HG02870 (cell line): ENCODE measurements at regions not wholly inside any gene's neighbourhood (a gene's known extent, or its start where the extent isn't known, plus 50 kb on each side); places are given as distances from the start of the nearest gene placed in this dataset.
"Not testable (repeated sequence)": the region's sequence is repeated elsewhere in the genome, so short reads cannot be mapped to it uniquely, and the experiment has no call there.

Experiments
- ATAC-seq: cut with Tn5 transposase; IDR thresholded peaks from one replicate; pipeline ENCODE4 v1.9.1; 2021; ENCODE audit warnings: mild to moderate bottlenecking, moderate library complexity; ENCODE audit not compliant: unreplicated experiment

DNA sequence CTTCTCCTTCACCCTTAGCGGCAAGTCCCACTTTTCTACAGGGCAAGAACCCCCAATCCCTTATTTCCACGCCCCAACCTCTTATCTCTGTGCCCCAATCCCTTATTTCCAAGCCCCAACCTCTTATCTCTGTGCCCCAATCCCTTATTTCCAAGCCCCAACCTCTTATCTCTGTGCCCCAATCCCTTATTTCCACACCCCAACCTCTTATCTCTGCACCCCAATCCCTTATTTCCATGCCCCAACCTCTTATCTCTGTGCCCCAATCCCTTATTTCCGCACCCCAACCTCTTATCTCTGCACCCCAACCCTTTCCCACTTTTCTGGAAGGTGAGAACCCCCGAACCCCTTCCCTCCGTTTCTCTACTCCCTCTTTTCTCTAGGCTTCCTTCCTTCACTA is 116.1 kb upstream of the GJE1 start:
- not testable (repeated sequence) for ATAC-seq

DNA sequence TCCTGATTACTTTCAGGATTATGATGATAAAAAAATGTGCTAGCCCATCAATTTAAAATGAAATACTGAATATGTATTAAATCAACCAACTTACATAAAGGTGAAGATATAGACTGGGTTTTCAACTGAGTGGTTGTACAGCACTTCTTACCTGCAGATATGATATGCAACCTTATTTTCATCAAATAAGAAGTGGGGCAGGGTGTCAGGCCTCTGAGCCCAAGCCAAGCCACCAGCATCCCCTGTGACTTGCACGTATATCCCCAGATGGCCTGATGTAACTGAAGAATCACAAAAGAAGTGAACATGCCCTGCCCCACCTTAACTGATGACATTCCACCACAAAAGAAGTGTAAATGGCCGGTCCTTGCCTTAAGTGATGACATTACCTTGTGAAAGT is 117.3 kb upstream of the GJE1 start:
- ATAC-seq: not testable (repeated sequence)

DNA sequence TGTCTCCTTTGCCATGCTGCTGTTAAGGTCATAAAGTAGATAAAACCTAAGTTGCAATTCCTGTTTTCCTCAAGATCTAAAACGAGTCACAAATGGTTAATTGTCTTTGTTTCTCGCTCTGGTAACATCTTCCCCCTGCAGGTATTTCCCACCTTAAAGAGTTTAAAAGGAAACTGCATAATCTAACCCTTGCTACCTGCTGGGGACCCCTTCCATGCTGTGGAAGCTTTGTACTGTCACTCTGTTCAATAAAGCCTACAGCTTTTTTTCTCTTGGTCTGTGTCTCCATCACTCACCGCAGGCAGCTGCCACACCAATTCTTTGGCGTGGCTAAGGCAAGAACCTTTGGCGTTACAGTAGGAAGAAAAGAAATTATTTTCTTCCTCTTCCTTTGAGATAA is 117.7 kb upstream of the GJE1 start:
- ATAC-seq: no peak

DNA sequence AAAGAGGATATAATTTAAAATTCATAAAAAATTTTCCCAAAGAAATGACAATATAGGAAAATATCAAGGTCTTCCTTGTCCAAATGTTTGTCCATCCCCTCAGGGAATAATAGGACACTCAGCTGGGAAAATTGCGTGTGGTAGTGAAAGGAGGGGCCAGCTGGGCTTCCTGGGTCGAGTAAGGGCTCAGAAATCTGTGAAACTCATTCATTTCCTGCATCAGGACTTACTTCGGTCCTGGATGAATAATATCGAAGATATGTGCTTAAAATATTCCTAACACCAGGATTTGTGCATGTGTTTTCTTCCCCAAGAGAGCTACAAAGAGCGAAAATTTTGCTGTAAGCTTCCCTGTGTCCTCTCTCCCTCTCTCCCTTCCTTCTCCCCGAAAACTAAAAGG is 118.2 kb upstream of the GJE1 start:
- ATAC-seq: no peak

DNA sequence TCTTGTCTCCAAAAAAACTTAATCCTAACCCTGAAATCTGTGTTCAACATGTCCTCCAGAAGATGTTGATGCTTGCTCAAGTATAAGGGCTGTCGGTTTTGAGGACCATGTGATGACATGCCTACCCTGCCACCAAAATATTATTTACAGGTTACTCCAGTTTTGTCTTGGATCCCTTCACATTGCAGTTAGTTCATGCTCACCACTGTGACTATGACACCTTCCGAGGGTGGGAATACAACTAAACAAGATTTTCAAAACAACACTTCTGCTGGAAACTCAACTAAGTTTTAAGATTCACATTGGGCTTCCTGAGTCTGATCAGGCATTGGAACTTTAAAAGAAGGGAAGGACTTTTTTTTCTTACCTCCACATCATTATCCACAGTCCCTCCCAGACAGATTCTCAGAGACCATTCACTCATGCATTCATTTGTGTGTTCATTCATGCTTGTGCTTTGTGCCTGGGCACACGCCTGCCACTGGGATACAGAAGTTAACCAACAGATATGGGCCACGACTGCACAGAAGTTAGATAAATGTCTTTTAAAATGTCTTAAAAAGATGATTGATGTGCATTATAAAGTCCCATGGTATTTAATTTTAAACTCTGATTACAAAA is 118.7 kb upstream of the GJE1 start:
- no peak for ATAC-seq

GRCh38 chr6:142013287-142013686 is 119.4 kb upstream of the GJE1 start:
- ATAC-seq: peak; percentile 91

DNA sequence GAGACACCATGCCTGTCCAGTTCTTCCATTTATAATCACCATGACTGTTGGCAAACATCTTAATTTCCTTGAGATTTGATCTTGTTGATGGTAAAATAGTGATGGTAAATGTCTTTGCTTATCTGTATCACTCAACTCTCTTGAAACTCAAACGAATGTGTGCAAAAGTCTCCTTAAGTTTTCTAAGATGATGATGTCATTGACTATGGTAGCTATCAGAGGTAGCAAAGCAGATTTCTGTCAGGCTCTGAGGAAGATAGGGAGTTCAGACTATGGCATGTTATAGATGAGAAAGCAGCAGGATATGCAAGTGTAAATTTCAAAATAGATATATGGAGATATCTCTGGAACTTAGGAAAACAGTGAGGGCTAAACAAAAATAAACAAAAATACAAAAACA is 121.0 kb upstream of the GJE1 start:
- no peak for ATAC-seq

GRCh38 chr6:142011156-142011555 is 121.6 kb upstream of the GJE1 start:
- no peak for ATAC-seq

DNA sequence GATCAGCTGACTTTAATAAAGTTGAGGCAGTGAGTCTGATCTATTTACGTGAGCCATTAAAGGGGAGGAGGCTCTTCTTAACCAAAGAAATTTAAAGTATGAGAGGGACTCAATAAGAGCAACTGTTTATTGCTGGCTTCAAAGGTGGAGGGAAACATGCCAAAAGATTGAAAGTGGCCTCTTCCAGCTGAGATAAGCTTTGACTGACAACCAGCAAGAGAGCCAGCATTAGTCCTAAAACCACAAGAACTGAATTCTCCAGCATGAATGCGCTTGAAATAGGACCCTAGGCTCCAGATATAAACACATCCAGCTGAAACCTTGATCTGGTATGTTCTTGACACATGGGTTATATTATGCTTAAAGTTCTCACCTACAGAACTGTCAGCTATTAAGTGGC is 123.1 kb upstream of the GJE1 start:
- ATAC-seq: no peak

DNA sequence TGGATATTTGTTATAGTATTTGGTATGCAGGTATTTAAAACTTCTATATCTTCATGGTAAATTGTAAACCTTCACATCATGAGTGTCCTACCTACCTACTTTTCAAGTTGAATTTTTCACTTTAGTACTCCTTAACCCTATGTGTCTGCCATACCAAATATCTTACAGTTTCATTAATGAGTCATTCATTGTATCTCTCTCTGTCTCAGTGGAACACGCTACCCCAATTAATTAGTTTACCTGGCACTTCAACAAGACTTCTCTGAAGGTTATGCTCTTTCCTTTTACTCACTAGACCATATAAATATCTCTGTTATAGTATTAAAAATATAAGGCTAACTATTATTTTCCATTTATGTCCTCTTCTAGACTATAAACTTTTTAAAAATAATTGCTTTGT is 123.9 kb upstream of the GJE1 start:
- no peak for ATAC-seq

GRCh38 chr6:142008016-142008735 is 124.5 kb upstream of the GJE1 start:
- ATAC-seq: no peak

- no peak for ATAC-seq
These were observed 127.7 kb upstream of the GJE1 start for GRCh38 chr6:142005021-142005420.

DNA sequence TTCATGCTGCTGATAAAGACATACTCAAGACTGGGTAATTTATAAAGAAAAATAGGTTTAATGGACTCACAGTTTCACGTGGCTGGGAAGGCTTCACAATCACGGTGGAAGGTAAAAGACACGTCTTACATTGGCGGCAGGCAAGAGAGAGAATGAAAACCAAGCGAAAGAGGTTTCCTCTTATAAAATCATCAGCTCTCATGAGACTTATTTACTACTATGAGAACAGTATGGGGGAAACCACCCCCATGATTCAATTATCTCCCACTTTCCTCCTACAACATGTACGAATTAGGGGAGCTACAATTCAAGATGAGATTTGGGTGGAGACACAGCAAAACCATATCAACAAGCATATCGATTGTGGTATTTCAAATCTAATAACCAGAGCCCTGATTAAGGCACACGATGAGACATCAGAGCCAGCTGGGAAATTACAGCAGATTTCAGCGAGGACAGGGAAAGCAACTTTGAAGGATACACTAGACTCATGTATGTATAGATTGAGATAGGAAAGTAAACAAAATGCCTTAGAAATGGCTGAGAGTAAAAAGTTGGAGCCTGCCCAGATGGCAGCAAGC is 129.8 kb upstream of the GJE1 start:
- no peak for ATAC-seq

GRCh38 chr6:141996823-141997222 is 135.9 kb upstream of the GJE1 start:
- ATAC-seq: no peak

GRCh38 chr6:141992109-141992508 is 140.6 kb upstream of the GJE1 start:
- no peak for ATAC-seq

DNA sequence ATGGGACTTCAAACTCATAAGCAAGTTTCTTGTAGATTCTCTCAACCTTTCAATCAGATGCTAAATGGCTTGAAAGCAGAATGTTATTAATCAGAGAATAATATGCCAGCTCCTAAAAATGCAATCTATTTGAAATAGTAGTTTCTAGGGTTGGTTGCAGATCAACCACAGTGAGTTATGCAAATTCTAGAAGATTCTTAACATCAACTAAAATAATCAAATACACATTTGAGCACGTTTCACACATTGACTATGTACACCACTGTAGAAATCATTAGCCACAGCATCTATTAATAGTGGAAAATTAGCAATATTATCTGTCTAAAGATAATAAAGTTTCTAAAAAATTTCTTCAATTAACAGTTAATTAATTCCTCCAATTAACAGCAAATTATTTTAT is 141.9 kb upstream of the GJE1 start:
- no peak for ATAC-seq

GRCh38 chr6:141989706-141989959 is 143.1 kb upstream of the GJE1 start:
- no peak for ATAC-seq

DNA sequence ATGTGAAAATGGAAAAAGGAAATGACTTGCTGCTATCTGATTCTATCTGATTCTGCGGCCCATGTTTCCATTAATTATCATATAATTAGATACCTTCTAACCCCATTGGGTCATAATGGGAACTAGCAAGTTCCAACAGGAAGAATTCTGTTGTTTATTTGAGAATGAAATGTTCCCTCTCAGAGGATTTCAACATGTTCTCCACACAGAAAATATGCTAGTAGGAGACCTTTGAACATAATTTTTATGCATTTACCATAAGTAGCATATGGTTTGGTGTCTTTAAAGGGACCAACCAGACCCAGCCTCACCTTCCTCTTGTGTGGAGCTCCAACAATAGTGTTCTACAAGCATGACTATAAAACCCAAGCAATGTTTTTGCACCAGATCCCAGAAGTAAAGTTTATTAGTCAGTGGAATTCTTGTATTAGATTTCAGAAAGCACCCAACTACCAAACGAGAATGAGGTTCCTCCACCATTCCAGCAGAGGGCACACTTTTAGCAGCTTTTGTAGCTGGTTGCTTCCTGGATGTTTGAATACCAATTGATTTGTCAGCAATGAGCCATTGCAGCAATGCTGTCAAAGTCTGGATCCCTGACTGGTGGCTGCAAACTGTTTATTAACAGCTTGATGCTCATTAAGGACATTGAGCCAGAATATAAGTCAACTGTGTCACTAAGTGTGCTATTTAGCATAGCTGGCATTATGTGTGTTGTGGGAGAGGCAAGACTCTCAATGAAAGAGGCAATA is 143.6 kb upstream of the GJE1 start:
- ATAC-seq: peak; percentile 91

- ATAC-seq: no peak
These were observed 144.4 kb upstream of the GJE1 start for GRCh38 chr6:141988327-141988726.

DNA sequence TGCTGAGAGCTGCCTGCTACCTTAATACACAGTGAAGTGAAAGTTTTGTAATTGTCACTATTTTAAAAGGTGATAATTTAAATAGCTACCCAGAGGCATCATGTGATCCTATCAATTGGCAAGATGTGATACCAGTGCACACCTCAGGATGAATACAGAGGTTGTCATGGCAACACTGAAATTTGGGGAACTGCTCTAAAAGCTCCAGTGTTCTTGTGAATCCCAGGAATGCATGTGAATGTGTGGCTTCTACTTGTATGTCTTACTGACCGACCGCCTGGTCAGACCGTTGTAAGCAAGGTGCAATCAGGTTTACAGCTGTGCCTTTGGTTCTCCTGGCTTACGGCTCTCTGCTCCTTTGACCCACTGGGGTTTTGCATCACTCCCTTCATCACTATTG is 146.3 kb upstream of the GJE1 start:
- ATAC-seq: no peak

DNA sequence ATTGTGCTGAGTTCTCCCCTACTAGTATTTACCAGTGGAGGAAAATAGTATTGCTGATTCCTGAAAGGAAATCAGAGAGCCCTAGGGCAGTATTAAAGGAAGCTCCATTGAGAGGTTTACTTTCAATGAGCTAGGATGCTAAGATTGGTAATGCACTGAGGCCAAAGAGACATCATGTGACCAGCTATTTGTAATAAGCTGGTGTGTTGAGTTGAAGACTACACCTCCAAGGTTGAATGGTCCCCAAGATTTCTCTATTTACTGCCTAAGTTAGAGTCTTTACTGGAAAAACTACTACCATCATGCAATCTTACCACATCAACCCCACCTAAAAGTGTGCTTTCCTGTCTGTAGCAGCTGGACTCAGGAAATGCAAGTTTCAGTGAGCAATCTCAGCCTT is 151.5 kb upstream of the GJE1 start:
- ATAC-seq: no peak

DNA sequence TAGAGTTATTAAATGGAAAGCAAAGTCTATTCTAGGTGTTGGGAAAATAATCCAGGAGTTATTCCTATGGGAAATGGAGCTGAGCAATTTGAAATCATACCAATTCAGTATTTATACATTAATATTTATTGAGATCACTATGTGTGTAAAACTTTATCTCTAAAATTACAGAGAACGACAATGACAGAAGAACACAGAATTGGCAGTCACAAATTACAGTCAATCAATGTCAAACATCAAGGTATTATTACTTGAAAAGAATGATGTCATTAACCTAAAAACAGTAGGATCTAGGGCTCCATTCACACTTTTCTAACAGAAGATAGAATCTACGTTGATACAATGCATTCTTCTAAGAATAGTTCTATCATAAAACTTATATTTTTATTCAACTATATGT is 154.9 kb upstream of the GJE1 start:
- ATAC-seq: no peak
